ENCODE measurements at regions not wholly inside any gene's neighbourhood (a gene's known extent, or its start where the extent isn't known, plus 50 kb on each side); places are given as distances from the start of the nearest gene placed in this dataset.

DNA sequence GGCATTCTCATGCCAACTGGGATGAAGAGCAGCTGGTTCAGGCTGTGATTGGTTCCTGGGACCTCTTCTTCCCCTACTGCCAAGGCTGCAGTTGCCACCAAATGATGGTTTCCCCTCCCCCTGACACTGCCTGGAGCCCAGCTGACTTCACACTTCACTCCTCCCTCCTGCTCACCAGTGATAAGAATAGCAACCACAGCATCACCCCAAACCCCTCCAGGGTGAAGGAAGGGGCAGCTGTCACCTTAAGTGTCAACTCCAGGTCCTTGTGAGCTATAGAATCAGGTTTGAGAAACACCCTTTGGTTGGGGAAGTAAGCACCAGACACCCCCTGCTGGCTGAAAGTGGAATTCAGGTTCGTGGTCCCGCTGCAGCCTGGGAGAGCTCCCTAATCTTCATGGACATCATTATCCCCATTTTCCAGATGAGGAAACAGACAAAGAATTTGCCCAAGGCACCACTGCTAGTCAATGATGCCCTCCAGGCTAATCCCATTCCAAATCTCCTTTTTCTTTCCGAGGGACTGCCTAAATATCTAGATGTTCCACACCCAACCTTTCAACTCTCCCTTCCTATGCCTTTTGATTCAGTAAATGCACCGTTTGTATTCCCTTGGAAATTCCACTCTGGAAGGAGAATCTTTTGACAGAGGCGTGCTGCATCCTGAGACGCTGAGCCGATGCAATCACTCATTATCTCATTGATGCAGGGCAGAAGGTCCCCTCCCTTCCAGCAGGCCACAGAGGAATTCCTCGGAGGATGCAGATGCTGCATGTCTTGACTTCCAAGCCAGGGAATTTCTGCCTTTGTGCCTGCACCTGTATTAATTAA lies 50.6 kb upstream of the UQCRFS1 start:
- peak; percentile 70 for ATAC-seq

More for the DNA sequence above, 50.6 kb upstream of the UQCRFS1 start:
- H3K9me2 ChIP-seq (ENCODE audit: insufficient read depth), result no peaks in the 10 kb centered on the region
- no peak overlapping the region for H2AFZ ChIP-seq (ENCODE audit: low read depth, low read length, poor library complexity, severe bottlenecking)
- H3K27ac ChIP-seq (ENCODE audit: low read depth, low read length), result no peak overlapping the region
- no peak overlapping the region for H3K9ac ChIP-seq (ENCODE audit: low read length)
- no peaks in the 10 kb centered on the region for H3K79me2 ChIP-seq (ENCODE audit: insufficient read depth, low read length)
- no peaks in the 10 kb centered on the region for H3K4me1 ChIP-seq (ENCODE audit: control insufficient read depth in 1 of 2, insufficient read depth in 2 of 2, low read length in 2 of 2)
- ChIA-PET CTCF (interaction anchor here (0.6 to 1.5 kb wide), 10 partner anchors 9 to 384 kb away, joined by 3 to 11 read pairs (median 4); no protein-coding TSS in a partner anchor), RAD21 (ENCODE audit: low non-redundant PET in 1 of 2, low total read pairs in 2 of 2, uncharacterized antibody in 2 of 2, unreplicated experiment in 2 of 2) (no interaction called here), POLR2A (no interaction called here)
- H3K4me2 ChIP-seq (ENCODE audit: low read length), result no peak overlapping the region
- no peak for DNase-seq (ENCODE audit: low read depth, low spot score)
- TF ChIP-seq TCF7L2 (IDR thresholded peaks at IDR 0.05; ENCODE audit: borderline replicate concordance, extremely low read depth, insufficient read depth, insufficient read length) (no peak), POLR2A (IDR thresholded peaks at IDR 0.05; ENCODE audit: borderline replicate concordance, extremely low read depth, insufficient read depth, insufficient read length) (no peak), RAD21 (IDR thresholded peaks at IDR 0.05; ENCODE audit: low read depth) (peak; percentile 45; the same call in 1 of the 2 replicates), CEBPB (IDR thresholded peaks at IDR 0.05; ENCODE audit: low read depth) (no peak)
- TF ChIP-seq, protein P1, sequence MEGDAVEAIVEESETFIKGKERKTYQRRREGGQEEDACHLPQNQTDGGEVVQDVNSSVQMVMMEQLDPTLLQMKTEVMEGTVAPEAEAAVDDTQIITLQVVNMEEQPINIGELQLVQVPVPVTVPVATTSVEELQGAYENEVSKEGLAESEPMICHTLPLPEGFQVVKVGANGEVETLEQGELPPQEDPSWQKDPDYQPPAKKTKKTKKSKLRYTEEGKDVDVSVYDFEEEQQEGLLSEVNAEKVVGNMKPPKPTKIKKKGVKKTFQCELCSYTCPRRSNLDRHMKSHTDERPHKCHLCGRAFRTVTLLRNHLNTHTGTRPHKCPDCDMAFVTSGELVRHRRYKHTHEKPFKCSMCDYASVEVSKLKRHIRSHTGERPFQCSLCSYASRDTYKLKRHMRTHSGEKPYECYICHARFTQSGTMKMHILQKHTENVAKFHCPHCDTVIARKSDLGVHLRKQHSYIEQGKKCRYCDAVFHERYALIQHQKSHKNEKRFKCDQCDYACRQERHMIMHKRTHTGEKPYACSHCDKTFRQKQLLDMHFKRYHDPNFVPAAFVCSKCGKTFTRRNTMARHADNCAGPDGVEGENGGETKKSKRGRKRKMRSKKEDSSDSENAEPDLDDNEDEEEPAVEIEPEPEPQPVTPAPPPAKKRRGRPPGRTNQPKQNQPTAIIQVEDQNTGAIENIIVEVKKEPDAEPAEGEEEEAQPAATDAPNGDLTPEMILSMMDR (IDR thresholded peaks at IDR 0.05 in 2 of 3, conservative IDR thresholded peaks at IDR 0.05 in 1 of 3; ENCODE audit: borderline replicate concordance in 1 of 3, insufficient read depth in 1 of 3, low read depth in 2 of 3, low read length in 2 of 3), result peak; percentile 5 to 82 (median 81); a peak in 4 of 6 replicates
- TF ChIP-seq, protein P2, sequence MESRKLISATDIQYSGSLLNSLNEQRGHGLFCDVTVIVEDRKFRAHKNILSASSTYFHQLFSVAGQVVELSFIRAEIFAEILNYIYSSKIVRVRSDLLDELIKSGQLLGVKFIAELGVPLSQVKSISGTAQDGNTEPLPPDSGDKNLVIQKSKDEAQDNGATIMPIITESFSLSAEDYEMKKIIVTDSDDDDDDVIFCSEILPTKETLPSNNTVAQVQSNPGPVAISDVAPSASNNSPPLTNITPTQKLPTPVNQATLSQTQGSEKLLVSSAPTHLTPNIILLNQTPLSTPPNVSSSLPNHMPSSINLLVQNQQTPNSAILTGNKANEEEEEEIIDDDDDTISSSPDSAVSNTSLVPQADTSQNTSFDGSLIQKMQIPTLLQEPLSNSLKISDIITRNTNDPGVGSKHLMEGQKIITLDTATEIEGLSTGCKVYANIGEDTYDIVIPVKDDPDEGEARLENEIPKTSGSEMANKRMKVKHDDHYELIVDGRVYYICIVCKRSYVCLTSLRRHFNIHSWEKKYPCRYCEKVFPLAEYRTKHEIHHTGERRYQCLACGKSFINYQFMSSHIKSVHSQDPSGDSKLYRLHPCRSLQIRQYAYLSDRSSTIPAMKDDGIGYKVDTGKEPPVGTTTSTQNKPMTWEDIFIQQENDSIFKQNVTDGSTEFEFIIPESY (IDR thresholded peaks at IDR 0.05; ENCODE audit: extremely low read depth, insufficient replicate concordance, low read length), result no peak
- H3K36me3 ChIP-seq (ENCODE audit: control insufficient read depth in 1 of 2, insufficient read depth in 2 of 2, low read length in 2 of 2), result no peaks in the 10 kb centered on the region
- no peak overlapping the region for H3K4me3 ChIP-seq (replicated peaks in 1 of 2; ENCODE audit: low read depth in 1 of 2, low read length in 2 of 2)
- H3K9me3 ChIP-seq (ENCODE audit: control insufficient read depth in 1 of 2, insufficient read depth in 1 of 2, low read depth in 1 of 2, low read length in 2 of 2), result no peaks in the 10 kb centered on the region; a peak in 1 of 4 replicates
- no peaks in the 10 kb centered on the region for H4K20me1 ChIP-seq (ENCODE audit: insufficient read depth)
- no TSS peak for BruUV-seq (replicated peaks)
- intact Hi-C loops (cut with micrococcal nuclease), result no loop called here
- no peaks in the 10 kb centered on the region for H3K27me3 ChIP-seq (ENCODE audit: insufficient read depth, low read length)
